Glomerular visceral epithelial cell (primary cell): ENCODE measurements at regions not wholly inside any gene's neighbourhood (a gene's known extent, or its start where the extent isn't known, plus 50 kb on each side); places are given as distances from the start of the nearest gene placed in this dataset.
A peak's percentile ranks its signal among the peaks of the same experiment; 100 is the strongest.

ENCODE experiments used
- DNase-seq: peaks from one replicate; pipeline ENCODE4 v3.0.0-alpha.2; 2016; ENCODE audit errors: extremely low spot score

DNA sequence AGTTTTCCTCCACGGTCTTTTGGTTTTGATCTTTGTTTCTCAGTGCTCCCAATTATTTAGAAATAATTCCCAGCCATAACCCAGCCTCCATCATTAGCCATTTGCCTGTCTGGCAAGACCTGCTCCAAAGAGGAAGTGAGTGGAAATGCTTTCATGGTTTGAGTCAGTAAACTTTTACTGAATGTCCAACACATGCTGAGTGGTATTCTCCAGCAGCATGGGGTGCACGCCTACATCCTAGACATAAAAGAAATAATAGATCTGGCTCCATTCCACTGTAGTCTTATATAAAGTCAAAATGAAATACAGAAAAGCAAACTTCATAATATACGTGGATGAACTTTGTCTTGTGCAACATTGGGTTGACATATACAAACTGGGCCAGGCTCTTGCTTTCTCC lies 757.2 kb downstream of the TLE1 start:
- no peak for DNase-seq

DNA sequence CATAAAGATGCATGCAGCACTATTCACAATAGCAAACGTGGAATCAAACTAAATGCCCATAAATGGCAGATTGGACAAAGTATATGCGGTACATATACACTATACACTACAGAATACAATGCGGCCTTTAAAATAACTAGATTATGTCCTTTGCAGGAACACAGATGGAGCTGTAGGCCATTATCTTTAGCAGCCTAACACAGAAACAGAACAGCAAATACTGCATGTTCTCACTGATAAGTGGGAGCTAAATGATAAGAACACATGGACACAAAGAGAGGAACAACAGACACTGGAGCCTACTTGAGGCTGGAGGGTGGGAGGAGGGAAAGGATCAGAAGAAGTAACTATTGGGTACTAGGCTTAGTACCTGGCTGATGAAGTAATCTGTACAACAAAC lies 758.2 kb downstream of the TLE1 start:
- DNase-seq, result no peak

DNA sequence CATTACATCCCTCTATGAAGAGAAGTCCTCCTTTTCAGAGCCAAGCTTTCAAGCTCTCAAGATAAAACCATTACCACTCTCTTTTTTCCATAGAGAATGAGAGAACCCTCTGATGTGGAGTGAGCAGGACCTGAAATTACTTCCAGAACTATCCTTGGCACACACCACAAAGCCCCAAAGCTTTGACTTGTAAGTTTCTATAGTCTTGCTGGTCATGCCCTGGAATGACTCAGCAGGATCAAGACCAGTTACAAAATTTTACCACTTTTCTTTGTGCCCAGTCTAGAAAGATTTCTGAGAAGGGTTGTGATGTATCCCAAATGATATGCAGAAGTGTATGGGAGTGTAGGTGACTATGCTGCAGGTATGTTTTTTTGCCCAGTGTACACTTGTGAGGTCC lies 760.6 kb downstream of the TLE1 start:
- no peak for DNase-seq

DNA sequence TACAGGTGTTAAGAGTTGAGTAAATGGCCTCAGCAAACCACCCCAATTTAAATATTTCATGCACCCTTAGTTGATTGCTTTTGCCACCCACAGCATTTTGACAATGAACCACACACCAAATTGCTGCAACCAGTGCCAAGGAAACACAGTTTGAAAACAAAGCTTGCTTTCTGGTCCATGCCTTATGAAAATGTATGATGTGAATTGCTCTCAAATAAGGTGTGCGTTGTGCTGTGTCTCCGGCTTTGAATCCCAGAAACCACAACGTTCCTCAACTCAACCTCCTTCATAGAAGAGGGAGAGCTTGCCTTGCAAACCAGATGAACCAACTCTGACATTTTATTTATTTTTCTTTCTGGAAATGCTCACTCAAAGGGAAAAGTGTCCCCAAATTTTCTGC lies 762.7 kb downstream of the TLE1 start:
- no peak for DNase-seq

DNA sequence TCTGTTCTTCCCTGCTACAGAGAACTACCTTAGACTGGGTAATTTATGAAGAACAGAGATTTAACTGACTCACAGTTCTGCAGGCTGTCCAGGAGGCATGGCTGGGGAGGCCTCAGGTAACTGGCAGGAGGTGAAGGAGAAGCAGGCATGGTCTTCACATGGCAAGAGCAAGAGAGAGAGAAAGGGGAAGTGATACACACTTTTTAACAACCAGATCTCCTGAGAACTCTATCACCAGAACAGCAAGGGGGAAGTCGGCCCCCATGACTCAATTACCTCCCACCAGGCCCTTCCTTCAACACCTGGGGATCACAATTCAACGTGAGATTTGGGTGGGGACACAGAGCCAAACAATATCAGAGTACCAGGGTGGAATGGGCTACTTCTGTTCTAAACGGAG lies 766.8 kb downstream of the TLE1 start:
- DNase-seq, result no peak

DNA sequence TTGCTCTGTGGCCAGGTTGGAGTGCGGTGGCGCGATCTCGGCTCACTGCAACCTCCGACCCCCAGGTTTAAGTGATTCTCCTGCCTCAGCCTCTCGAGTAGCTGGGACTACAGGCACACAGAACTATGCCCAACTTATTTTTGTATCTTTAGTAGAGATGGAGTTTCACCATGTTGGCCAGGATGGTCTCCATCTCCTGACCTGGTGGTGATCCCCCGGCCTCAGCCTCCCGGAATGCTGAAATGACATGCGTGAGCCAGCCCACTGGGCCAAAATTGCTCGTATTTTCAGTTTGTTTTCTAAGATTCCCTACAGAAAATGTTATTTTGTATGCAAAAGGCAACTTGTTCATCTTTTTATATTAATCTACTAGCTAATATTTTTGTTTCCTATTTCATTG lies 782.6 kb downstream of the TLE1 start:
- no peak for DNase-seq

DNA sequence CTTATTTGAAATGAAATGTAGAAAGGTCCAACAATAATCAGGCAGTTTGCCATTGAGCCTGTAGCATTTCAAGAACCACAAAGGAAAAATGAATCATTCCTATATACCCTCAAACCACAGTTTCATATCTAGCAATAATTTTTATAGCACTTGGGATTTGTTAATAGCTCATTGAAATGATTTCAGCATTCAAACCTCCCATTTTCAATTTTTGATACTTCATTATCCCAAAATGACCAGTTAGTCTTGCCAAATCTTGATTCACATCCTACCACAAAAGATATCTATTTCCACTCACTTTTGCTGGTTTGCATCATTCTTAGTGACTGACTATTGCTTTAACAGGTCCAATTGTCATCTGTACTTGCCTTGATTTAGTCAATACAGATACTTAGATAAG lies 790.1 kb downstream of the TLE1 start:
- DNase-seq, result no peak

DNA sequence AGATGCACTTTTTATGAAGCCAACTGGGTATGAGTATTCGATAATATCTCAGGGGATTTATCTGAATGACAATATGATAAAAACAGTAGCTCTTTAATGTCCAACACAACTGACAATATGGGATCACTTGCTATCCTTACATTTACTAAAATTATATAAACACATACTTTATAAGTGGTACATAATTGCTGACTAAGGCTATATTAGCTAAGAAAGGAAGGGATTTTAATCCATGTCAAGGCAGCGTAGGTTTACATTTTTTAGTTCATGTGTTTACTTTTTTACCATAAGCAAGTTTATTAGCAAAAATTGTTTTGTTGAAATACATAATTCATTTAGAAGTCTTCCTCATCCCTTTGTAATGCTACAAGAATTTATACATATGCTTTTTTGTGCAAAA lies 796.2 kb downstream of the TLE1 start:
- no peak for DNase-seq

DNA sequence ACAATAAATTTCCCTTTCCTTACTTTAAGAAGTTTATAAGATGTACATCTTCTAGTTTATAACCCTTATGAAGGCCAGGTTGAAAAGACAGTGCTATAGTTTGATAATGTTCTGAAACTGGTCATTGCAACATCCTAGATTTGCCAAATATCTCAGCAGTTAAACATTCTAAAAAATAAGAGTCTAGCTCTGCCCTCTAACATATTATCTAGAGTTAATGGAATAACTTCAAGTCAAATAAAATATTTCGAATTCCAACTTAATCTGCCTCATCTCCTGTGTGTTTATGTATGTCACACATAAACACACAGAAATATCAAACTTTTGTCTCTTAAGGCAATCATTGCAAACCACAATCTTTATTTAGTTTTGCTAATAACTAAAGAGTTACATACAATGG lies 796.6 kb downstream of the TLE1 start:
- no peak for DNase-seq

DNA sequence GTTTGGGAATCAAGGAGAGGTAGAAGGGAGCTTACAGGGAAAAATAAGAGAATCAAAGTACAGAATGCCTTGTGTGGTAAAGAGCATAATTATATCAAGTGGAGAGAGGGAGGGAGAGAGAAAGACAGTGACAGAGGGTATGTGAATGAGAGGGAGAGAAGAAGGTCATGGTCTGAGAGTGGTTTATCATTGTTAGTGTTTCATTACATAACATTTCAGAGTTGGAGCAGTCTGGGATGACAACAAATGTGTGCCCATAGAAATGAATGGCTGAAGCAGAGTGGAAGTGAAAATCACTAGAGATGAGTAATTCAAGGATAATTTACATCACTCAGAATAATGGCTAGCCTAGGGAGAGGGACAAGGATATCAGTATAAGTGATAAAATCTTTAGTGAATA lies 799.2 kb downstream of the TLE1 start:
- DNase-seq, result no peak

DNA sequence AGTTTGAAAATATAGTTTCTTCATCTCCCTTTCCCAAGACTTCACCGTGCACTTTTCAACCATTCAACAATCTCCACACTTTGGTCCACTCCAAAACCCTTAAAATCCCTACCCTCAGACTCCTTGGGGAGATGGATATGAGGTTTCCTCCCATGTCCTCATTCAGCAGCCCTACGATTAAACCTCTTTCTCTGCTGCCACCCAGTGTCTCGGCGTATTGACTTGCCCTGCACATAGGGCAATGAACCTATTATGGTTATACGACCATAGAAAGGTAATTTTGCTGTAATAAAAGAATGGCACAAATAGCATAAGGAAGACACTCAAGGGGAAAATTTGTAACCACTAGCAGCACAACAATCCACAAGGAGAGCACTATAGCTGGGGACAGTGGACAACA lies 803.5 kb downstream of the TLE1 start:
- no peak for DNase-seq

DNA sequence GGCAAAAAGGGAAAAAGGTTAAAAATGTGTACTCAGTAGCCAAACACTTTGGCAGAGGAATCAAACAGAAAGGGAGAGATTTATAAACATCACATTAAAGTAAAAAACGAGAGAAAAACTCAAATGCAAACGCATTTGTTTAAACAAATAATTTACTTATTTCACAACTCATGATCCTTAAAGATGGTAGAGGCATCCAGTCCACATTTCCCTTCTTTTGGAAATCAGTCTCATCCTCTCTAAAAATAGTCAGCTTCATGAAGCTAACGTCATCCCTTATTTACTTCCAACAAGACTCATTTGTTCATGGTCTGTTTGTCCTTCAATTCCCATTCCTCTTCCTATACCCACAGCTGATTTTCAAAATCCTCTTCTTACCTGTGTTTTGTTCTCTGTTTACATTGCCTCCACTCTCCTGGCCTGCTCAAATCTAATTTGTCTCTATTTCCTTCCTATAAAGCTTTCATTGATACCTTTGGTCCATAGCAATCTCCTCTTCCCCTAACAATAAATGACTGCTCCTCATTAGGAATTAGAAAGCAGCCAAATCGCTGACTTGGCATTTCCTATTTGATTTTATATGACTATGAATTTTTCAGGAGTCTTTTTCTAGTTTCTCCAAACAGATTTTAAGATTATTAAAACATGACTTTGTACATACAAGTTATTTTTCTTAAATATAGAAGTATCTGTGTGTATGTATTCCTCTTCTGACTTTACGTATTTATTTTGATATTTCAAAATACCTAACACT lies 805.3 kb downstream of the TLE1 start:
- DNase-seq, result no peak

DNA sequence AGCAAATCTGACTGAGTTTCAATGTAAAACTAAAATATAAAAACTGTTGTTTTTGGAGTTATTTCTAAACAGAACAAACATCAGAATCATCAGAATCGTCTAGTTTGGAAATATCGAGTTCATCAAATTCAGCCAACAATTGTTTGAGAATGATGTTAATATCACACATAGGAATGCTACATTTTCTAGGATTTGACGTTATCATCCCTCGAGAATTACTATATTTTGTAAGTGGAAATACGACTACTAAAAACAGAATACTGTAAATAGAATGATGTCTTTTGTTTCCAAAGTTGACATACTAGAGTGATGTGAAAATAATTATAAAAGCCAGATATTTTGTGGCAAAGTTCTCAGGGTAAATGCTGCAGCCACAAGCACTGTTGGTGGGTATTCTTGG lies 805.9 kb downstream of the TLE1 start:
- DNase-seq, result no peak

DNA sequence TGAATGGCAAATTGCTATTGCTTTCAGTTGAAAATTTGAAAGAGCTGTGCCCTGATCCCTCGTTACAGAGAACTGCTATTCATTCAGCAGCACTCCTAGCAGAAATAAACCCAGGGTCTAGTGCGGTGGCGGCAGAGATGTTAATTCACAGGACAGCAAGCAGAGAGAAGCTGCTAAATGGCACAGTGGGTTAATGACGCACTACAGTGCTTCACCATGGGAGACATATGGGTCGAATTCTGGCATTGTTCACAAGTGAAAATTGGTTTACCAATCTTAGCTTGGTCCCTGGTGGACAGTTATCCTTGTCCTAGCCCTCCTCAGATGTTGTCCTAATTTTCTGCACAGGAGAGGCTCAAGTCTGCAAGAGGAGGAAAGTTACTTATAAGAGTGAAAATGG lies 807.4 kb downstream of the TLE1 start:
- no peak for DNase-seq

DNA sequence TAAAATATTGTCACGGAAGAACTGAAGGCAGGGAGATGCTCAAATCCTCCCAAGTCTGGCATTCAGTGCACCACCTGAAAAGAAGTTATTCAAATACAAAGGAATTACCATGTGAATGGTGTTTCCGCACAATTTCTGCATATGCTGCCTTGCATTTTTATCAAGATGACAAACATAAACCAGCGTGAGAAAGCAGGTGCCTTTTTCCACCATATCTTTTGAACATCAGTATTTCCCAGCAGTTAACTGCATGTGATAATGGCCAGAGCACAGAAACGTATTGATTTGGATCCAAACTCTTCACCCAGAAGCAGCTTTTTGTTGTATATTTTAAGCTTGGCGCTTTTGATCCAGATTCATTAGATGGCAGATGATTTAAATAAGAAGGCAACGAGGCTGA lies 808.0 kb downstream of the TLE1 start:
- no peak for DNase-seq

DNA sequence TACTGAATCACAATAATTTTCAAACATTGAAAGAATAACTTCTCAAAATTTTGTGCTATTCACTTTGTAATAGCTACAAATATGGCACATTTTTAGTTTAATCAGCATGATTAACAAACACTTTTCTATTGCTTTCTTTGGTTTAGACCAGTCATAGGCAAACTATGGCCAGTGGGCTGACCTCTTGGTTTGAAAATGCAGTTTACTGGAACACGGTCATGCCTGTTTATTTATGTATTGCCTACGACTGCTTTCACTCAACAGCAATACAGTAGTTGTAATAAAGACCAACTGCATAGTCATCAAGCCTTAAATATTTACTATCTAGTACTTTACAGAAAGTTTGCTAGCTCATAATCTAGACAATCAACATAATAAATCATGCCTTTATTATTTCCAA lies 810.8 kb downstream of the TLE1 start:
- DNase-seq, result no peak

DNA sequence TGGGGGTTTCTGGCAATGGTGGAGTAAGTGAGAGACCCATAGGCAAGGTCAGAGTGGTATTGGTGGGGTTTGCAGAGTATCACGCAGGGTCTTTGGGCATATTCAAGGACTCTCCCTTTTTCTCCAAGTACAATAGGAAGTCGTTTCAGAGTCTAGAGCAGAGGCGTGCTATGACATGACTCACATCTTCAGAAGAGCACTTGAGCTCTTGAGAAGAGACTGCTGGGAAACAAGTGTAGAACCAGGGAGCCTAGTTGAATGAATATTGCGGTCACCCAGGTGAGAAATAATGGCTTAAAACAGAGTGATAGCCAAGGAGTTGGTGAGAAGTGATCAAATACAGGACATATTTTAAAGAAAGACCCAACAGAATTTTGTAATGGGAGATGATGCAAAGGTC lies 813.4 kb downstream of the TLE1 start:
- no peak for DNase-seq

DNA sequence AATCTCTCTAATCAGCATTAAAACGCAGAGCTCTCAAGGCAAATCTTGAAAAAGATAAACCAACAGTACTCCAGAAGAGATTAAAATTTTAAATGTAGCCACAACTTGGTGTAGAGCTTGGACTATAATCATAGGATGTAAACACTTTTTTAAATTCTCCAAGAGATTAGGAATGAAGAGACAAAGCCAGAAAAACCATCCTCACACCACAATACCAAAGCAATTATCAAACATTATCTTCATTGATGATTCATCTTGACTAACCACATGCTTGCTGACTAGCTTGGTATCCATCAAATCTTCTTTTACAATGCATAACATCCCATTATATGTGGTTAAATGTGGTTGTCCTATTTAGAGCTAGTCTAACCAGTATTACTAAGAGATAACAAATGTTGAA lies 815.1 kb downstream of the TLE1 start:
- peak; percentile 63 for DNase-seq

DNA sequence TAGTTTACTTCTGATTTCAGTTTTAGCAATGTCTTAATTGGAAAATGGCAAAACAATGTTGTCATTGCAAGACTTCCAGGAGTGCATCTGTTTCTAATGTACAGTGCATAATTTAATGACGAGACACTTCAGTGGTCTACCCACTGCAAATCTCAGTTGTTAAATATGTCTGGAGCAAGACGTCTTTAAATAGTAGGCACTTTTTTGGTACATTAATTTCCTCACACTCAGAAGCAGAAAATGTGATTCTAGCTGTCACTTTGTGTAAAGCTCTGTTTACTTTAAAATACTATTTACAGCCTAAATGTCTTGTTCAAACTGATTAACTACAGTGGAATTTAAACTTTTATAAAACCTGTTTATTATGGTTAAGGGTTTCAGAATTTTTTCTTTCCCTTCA lies 815.5 kb downstream of the TLE1 start:
- DNase-seq, result peak; percentile 5

DNA sequence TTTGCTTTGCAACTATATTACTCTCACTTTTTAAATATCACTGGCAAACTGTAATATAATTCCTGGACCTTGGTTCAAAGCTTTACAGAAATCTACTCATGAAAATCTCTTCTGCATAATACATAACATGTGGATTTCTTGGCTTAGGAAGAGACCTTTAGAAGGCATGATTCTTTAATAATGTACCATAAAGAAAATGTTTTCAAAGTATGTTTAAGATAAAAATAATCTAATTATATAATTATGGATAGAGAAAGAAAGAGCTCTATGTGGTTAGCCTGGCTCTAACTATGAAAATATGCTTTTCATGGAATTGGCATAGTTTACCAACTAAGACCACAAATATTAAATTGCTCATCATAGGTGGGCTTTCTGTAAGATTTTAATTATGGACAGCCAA lies 817.8 kb downstream of the TLE1 start:
- no peak for DNase-seq

DNA sequence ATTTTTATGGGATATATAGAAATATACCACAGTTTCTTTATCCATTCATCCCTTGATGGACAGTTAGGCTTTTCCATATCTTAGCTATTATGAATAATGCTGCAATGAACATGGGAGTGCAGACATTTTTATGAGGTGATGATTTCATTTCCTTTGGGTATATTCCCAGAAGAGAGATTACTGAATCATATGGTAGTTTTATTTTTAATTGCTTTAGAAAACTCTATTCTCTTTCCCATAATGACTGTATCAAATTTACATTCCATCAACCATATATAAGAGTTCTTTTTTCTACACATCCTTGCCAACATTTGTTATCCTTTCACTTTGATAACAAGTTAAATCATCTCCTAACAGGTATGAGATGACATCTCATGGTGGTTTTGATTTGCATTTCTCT lies 821.6 kb downstream of the TLE1 start:
- no peak for DNase-seq

DNA sequence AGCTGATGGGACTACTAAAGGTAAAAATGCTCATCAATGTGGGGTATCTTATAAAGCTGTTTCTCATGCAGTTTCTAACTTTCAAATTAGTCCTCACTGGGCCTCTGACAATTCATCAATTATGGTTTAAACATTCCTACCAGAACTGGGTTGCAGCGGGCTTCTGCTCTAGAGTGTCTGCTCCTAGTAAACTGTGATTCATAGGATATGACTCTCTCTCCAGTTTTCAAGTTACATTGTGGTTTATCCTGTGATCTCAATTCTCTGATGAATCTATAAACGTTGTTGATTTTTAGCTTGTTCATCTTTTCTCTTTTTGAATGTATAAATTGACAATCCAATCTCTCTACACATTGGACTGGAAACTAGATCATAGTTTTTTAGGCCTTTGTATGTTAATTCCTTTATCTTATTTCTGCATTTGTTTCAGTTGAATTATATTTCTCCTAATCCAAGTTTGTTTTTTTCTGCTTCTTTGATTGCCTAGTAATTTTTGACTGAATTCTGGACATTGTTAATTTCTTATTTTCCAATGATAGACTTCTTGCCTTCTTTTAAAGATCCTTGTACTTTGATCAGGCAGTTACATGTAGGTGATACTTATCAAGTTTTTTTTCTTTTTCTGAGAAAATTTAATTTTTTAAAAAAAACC lies 822.6 kb downstream of the TLE1 start:
- DNase-seq, result no peak

DNA sequence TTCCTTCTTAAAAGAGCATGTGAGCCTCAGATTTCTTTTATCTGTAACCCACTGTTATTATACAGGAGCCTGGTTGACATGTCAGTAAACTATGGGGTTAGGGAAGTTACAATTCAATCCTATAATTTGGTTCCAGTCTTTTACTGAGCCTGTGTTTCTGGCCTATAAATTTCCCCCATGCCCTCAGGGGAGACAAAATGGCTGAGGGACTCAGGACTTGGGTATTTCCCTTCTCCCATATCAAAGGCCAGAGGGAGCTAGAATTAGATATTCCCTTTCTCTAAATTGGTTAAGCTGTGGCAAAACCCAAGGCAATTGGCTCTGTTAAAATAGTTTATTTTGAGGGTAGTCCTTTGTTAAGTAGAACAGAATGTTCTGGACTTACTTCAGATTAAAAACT lies 823.2 kb downstream of the TLE1 start:
- no peak for DNase-seq

DNA sequence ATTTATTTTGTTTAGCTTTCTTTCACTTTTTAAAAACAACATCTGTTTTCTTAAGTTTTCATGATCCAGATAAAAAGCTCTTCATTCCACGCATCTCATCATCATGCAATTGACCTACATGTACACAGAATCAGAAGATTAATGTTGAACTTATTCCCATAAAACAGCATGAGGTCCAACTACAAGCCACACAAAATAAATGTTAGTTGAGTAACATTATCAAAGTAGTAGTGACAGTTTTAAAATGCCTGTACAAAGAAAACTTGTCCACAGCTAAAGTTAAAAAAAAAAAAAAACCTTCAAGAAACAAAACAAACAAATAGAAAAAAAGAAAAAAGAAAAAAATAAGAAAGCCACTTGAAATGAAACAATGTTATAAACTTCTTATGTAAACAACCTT lies 846.3 kb downstream of the TLE1 start:
- DNase-seq, result no peak
